ENCODE measurements at regions not wholly inside any gene's neighbourhood (a gene's known extent, or its start where the extent isn't known, plus 50 kb on each side); places are given as distances from the start of the nearest gene placed in this dataset.

DNA sequence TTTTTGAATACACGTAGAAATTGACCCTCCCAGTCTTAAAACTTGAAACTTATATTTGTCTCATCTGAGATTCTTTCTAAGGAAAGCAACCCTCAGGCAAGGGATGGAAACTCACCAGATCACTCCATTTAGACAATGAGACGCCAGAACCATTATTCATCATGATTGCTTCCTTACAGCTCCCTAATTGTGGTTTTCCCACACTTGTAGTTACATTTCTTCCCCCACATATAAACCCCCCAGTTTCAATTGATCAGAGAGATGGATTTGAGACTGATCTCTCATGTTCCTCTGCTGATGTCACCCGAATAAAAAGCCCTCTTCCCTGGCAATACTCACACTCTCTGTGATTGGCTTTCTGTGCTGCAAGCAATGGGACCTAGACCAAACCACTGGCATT lies 197.9 kb upstream of the STARD13 start:
- TF ChIP-seq, protein P1, sequence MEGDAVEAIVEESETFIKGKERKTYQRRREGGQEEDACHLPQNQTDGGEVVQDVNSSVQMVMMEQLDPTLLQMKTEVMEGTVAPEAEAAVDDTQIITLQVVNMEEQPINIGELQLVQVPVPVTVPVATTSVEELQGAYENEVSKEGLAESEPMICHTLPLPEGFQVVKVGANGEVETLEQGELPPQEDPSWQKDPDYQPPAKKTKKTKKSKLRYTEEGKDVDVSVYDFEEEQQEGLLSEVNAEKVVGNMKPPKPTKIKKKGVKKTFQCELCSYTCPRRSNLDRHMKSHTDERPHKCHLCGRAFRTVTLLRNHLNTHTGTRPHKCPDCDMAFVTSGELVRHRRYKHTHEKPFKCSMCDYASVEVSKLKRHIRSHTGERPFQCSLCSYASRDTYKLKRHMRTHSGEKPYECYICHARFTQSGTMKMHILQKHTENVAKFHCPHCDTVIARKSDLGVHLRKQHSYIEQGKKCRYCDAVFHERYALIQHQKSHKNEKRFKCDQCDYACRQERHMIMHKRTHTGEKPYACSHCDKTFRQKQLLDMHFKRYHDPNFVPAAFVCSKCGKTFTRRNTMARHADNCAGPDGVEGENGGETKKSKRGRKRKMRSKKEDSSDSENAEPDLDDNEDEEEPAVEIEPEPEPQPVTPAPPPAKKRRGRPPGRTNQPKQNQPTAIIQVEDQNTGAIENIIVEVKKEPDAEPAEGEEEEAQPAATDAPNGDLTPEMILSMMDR (IDR thresholded peaks at IDR 0.05; ENCODE audit: insufficient read depth, low read depth, low read length): no peak
- TF ChIP-seq EZH2 (IDR thresholded peaks at IDR 0.05; ENCODE audit: insufficient read depth, low read length): no peak
